GM18505 (cell line): ENCODE measurements at regions not wholly inside any gene's neighbourhood (a gene's known extent, or its start where the extent isn't known, plus 50 kb on each side); places are given as distances from the start of the nearest gene placed in this dataset.

Experiments used
- ATAC-seq: cut with Tn5 transposase; IDR thresholded peaks from one replicate; pipeline ENCODE4 v1.9.1; 2021; ENCODE audit not compliant: unreplicated experiment
- POLR2A ChIP-seq: IDR thresholded peaks from 4 replicates; pipeline ENCODE4 v1.6.1; 2011; ENCODE audit warnings: borderline replicate concordance; ENCODE audit not compliant: insufficient read depth, insufficient read length; ENCODE audit errors: extremely low read depth

- no peak for ATAC-seq
- no peak for TF ChIP-seq POLR2A
Observed at GRCh38 chr22:49479566-49479965, 348.1 kb downstream of the BRD1 start.

DNA sequence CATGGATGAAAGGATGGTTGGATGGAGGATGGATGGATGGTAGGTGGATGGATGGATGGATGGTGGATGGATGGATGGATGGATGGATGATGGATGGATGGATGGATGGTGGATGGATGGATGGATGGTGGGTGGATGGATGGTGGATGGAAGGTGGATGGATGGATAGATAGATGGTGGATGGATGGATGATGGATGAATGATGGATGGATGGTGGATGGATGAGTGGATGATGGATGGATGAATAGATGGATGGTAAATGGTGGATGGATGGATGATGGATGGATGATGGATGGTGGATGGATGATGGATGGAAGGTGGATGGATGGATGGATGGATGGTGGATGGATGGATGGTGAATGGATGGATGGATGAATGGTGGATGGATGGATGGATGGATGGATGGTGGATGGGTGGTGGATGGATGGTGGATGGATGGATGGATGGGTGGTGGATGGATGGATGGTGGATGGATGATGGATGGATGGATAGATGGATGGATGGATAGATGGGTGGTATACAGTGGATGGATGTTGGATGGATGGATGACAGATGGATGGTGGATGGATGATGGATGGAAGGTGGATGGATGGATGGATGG is 350.8 kb downstream of the BRD1 start:
- ATAC-seq, result no peak
- no peak for TF ChIP-seq POLR2A

DNA sequence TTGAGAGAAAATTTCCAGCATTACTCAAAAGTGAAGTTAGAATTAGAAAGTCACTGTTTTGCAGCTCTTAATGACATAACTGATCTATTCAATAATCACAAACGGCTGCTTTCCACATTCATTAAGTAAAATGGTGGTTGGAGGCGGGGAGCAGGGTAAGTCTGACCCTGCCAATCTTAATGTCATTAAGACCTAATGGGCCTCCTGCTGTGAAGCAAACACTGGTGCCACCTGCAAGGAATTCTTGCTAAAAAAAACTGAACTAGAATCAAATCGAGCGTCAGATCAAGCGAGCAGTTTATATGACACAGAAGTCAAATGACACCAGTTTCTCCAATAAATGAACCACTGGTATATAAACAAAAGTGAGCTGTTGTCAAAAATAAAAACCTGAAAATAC is 351.5 kb downstream of the BRD1 start:
- TF ChIP-seq POLR2A, result no peak
- ATAC-seq, result no peak

GRCh38 chr22:49475253-49475652 is 352.4 kb downstream of the BRD1 start:
- TF ChIP-seq POLR2A, result no peak
- no peak for ATAC-seq

DNA sequence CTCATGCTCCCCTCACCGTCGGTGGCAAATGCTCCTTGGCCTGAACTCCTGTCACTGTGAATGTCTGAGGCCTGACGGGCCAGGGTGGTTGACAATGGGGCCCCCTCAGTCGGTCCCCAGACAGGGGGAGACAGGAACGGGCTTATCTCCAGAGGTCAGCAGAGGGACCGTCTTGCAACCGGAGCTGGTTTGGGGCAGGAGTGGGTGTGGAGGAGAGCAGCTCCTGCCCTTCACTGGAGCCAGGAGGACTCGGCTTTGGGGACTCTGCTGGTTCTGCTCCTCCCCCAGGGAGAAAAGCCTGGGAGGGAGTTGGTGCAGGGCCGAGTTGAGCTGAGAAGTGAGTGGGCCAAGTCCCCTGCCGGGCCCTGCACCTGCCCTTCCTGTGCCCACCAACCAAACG is 354.4 kb downstream of the BRD1 start:
- TF ChIP-seq POLR2A, result no peak
- ATAC-seq, result no peak

DNA sequence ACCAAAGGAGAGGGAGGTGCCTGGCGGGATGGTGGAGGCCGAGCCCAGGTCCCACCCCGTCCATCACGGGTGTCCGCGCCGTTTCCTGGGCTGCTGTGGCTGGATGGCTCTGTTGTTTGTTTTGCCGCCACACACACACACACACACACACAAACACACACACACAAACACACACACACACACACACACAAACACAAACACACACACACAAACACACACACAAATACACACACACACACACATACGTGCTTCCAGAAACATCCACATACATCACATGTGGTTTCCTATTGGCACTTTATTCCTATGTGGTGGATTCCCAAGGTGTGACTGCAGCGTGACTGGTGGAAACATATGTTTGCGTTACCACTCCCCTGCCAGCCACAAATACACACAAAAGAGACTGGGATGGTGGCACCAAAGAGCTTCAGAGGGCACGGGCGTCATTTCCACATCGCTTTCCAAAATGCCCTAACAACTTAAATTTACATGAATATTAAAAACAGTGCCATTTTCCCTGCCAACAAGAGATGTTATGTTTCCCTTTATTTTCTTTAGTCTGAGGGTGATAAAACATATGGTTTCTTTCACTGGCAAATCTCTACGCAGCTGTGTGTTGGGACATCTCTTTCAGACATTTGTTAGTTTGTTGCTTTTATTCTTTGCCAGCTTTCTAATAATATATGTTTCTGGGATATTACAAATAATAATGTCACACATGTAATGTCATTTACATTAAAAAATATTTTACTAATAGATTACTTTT is 356.8 kb downstream of the BRD1 start:
- no peak for ATAC-seq
- no peak for TF ChIP-seq POLR2A

GRCh38 chr22:49469896-49470740 is 357.6 kb downstream of the BRD1 start:
- ATAC-seq, result no peak
- no peak for TF ChIP-seq POLR2A

- TF ChIP-seq POLR2A, result no peak
- ATAC-seq, result no peak
Observed at GRCh38 chr22:49468487-49469198, 359.0 kb downstream of the BRD1 start.

DNA sequence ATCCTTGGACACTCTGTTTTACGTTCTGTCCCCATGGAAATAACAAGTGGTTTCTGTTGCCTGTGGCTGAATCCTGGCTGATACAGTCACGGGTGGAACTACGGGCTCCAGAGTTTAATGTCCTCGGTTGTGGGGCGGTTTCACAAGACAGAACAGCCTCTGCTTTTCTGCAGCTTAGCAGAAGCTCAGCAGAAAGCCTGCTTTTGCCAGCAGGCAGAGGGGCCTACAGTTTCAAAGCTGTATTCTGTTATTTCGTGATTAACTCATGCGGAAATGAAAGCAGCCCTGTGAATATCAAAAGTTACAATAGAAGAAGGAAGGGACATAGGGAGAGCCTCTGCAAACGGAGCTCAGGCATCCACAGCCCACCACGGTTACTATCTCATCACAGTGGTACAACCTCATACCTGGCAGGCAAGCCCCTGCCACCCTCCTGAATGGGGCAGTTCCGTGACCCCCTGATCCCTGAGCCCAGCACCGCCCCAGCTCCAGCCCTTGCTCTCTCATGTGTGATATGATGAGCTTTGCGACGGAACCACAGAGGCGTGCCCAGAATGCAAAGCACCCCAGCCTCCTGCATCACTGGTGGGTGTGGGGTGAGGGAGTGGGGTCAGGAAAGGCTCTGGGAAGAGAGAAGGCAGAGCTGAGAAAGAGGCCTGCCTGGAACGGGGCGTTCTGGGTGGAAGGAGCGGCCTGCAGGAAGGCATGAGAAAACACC is 360.6 kb downstream of the BRD1 start:
- no peak for TF ChIP-seq POLR2A
- no peak for ATAC-seq

DNA sequence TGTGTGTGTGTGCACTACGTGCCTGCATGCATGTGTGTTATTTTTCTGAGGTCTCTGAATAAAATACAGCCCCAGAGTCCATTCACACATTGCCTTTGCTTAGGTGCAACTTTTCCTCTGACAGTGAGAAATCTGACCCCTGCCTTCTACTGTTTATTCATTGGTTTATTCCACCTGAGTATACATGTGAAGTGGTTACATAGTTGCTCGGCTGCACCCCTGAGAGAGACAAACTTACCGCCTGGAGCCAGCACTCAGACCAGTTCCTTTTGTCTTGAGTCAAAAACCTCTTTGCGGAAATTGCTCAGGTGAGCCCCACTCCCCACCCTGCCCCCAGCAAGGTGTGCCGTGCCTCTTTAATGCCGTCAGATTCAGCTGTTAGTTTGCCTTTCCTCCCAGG is 363.6 kb downstream of the BRD1 start:
- no peak for ATAC-seq
- no peak for TF ChIP-seq POLR2A

DNA sequence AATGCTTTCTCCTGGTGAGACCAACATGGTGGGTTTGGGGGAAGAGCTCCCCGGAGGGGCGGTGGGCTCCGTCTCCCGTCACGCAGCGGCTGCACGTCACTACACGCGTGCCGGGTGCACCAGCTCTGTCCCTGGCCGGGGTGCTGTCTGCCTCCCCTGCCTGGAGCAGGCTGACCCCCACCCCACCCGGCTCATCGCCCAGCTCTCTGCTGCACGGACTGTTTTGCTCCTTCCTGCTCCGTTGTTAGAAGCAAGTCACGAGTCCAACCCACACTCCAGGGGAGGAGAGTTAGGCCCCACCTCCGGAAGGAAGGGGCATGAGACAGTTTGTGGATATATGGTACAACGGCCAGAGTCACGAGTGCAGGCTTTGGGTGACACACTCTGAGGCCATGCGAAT is 364.9 kb downstream of the BRD1 start:
- no peak for ATAC-seq
- TF ChIP-seq POLR2A, result no peak

- no peak for ATAC-seq
- no peak for TF ChIP-seq POLR2A
Observed at GRCh38 chr22:49462291-49462690, 365.4 kb downstream of the BRD1 start.
